Stomach (tissue), 4 donors: ENCODE measurements at regions not wholly inside any gene's neighbourhood (a gene's known extent, or its start where the extent isn't known, plus 50 kb on each side); places are given as distances from the start of the nearest gene placed in this dataset.

Source experiments
- POLR2A ChIP-seq, 4 donors: fragments of 450-650 bp; IDR thresholded peaks; one replicate each; pipeline ENCODE4 v1.6.1; 2016; ENCODE audit warnings: antibody characterized with exemption in 4 of 4, control low read depth in 2 of 4, mild to moderate bottlenecking in 1 of 4, moderate library complexity in 1 of 4
- POLR2AphosphoS5 ChIP-seq, 3 donors: sonication (generic); formaldehyde crosslinking; IDR thresholded peaks; one replicate each; pipeline ENCODE4 v1.6.1; 2016; ENCODE audit warnings: antibody characterized with exemption in 3 of 3

GRCh38 chr4:143782521-143782920, 82.0 kb upstream of the FREM3 start:
- TF ChIP-seq POLR2A (IDR thresholded peaks at IDR 0.05): no peak
- TF ChIP-seq POLR2AphosphoS5 (IDR thresholded peaks at IDR 0.05): no peak
